ENCODE measurements at regions not wholly inside any gene's neighbourhood (a gene's known extent, or its start where the extent isn't known, plus 50 kb on each side); places are given as distances from the start of the nearest gene placed in this dataset.

DNA sequence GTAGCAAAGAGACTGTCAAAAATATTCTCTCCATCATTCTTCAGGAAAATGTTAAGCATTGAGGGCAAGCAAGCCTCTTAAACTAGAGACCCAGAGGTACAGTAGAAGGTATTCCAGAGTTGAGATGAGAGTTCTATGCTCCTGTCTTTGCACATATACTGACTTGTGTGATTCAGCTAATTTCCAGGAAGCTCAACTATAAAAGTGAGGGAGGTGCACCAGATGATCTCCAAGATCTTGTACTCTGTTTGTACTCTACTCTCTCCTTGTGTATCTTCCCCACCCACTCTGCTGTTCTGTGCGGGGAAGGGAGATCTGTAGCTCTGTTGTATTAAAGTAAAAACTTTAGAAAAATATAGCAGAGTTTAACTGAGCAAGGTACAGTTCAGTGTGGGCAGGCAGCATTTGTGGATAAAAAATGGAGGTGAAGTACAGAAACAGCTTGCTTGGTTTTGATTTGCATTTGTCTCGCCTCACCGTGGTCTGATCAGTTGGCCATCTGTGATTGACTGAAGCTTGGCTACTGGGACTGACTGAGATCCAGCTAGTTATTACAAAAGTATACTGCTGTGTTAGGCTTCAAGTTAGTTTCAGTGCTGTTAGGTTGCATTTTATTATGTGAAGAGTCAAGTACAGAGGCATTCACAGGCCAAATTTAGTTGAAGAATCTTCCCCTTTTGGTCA is 463.1 kb upstream of the GOLIM4 start:
- Histone ChIP-seq H3K27me3 (replicated peaks; ENCODE audit: control insufficient read depth, insufficient read depth, low read length) (no peaks in the 10 kb centered on the region), H3K36me3 (ENCODE audit: control insufficient read depth, insufficient read depth, low read length) (no peaks in the 10 kb centered on the region), H3K4me3 (replicated peaks; ENCODE audit: low read depth, low read length) (no peak overlapping the region)
- DNase-seq (ENCODE audit: extremely low read depth, insufficient read length) = no peak
- TF ChIP-seq, protein P1, sequence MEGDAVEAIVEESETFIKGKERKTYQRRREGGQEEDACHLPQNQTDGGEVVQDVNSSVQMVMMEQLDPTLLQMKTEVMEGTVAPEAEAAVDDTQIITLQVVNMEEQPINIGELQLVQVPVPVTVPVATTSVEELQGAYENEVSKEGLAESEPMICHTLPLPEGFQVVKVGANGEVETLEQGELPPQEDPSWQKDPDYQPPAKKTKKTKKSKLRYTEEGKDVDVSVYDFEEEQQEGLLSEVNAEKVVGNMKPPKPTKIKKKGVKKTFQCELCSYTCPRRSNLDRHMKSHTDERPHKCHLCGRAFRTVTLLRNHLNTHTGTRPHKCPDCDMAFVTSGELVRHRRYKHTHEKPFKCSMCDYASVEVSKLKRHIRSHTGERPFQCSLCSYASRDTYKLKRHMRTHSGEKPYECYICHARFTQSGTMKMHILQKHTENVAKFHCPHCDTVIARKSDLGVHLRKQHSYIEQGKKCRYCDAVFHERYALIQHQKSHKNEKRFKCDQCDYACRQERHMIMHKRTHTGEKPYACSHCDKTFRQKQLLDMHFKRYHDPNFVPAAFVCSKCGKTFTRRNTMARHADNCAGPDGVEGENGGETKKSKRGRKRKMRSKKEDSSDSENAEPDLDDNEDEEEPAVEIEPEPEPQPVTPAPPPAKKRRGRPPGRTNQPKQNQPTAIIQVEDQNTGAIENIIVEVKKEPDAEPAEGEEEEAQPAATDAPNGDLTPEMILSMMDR (IDR thresholded peaks at IDR 0.05; ENCODE audit: insufficient read depth, low read length, poor library complexity, severe bottlenecking) = no peak

DNA sequence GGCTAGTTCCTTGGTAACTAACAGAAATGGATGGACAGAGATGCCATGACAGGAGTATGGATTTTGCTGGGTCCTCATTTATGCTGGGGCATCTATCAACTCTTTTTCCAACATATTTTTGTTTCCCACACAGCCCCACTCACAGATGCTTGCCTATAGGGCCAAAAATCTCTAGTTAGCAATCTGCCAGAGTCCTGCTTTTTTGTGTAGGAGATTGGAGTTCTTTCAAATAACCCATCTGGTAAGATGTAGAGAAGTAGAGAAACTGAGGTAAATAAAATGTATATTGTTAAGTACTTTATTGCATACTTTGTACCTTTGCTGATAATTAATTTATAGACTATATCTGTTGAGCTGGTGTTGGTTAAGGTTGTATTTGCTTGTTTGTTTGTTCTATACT is 456.5 kb upstream of the GOLIM4 start:
- no peaks in the 10 kb centered on the region for H3K27me3 ChIP-seq (replicated peaks; ENCODE audit: control insufficient read depth, insufficient read depth, low read length)

DNA sequence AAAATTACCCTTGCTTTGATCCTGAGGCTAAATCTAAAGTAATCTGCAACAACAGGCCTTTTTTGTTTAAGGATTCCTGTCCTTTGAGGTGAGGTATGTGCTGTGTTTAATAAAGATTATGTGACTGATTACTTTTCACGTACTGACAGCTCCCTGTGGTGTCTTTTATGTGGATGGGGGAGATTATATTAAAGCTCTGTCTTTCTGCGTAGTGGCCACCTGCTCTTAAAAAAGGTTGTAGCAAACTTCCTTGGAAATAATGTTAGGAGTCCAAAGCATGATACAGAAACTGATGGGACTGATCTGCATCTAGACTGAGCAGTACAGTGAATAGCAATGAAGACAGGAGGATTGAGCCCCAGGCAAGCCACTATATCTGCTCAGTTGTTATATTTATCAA is 453.0 kb upstream of the GOLIM4 start:
- no peaks in the 10 kb centered on the region for H3K36me3 ChIP-seq (ENCODE audit: control insufficient read depth, insufficient read depth, low read length)
- no peak for DNase-seq (ENCODE audit: extremely low read depth, insufficient read length)
- H3K4me3 ChIP-seq (replicated peaks; ENCODE audit: low read depth, low read length) = no peak overlapping the region
- TF ChIP-seq, protein P1 (IDR thresholded peaks at IDR 0.05; ENCODE audit: insufficient read depth, low read length, poor library complexity, severe bottlenecking) = no peak
- no peaks in the 10 kb centered on the region for H3K27me3 ChIP-seq (replicated peaks; ENCODE audit: control insufficient read depth, insufficient read depth, low read length)

More for the DNA sequence above, 456.5 kb upstream of the GOLIM4 start:
- DNase-seq (ENCODE audit: extremely low read depth, insufficient read length) = no peak
- Histone ChIP-seq H3K4me3 (replicated peaks; ENCODE audit: low read depth, low read length) (no peak overlapping the region), H3K36me3 (ENCODE audit: control insufficient read depth, insufficient read depth, low read length) (no peaks in the 10 kb centered on the region)
- TF ChIP-seq, protein P1 (IDR thresholded peaks at IDR 0.05; ENCODE audit: insufficient read depth, low read length, poor library complexity, severe bottlenecking) = no peak

DNA sequence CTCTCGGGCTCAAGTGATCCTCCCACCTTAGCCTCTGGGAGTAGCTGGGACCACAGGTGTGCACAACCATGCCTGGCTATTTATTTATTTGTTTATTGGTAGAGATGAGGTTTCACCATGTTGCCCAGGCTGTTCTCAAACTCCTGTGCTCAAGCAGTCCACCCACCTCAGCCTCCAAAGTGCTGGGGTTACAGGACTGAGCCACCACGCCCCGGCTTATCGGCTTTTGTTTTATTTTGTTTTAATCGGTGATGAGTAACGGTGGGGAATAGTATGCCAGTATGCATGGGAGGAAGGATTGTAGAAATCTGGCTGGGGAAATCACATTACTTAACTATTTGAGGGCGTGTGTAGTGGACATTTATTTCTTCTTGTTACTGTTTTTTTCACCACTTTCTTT is 451.0 kb upstream of the GOLIM4 start:
- Histone ChIP-seq H3K27me3 (replicated peaks; ENCODE audit: control insufficient read depth, insufficient read depth, low read length) (no peaks in the 10 kb centered on the region), H3K4me3 (replicated peaks; ENCODE audit: low read depth, low read length) (no peak overlapping the region), H3K36me3 (ENCODE audit: control insufficient read depth, insufficient read depth, low read length) (no peaks in the 10 kb centered on the region)
- TF ChIP-seq, protein P1 (IDR thresholded peaks at IDR 0.05; ENCODE audit: insufficient read depth, low read length, poor library complexity, severe bottlenecking) = no peak
- DNase-seq (ENCODE audit: extremely low read depth, insufficient read length) = no peak

GRCh38 chr3:168545591-168545990 is 449.9 kb upstream of the GOLIM4 start:
- DNase-seq (ENCODE audit: extremely low read depth, insufficient read length) = no peak
- H3K27me3 ChIP-seq (replicated peaks; ENCODE audit: control insufficient read depth, insufficient read depth, low read length) = no peaks in the 10 kb centered on the region
- H3K36me3 ChIP-seq (ENCODE audit: control insufficient read depth, insufficient read depth, low read length) = no peaks in the 10 kb centered on the region
- TF ChIP-seq, protein P1 (IDR thresholded peaks at IDR 0.05; ENCODE audit: insufficient read depth, low read length, poor library complexity, severe bottlenecking) = no peak
- no peak overlapping the region for H3K4me3 ChIP-seq (replicated peaks; ENCODE audit: low read depth, low read length)

Data from GM06990 (cell line).